Liver (tissue), 3 donors: ENCODE measurements at regions not wholly inside any gene's neighbourhood (a gene's known extent, or its start where the extent isn't known, plus 50 kb on each side); places are given as distances from the start of the nearest gene placed in this dataset.

Experiments
- CTCF ChIP-seq: fragments of 150-350 bp; IDR thresholded peaks from 2 replicates; pipeline ENCODE4 v1.5.1; 2017; ENCODE audit warnings: improper control_type of control experiment, low read depth, low read length; ENCODE audit not compliant: missing input control
- GABPA ChIP-seq, 2 donors: IDR thresholded peaks in 1 of 2; conservative IDR thresholded peaks in 1 of 2; 2 replicates each; pipeline ENCODE4 v1.6.1; 2016; ENCODE audit warnings: antibody characterized with exemption in 2 of 2, mild to moderate bottlenecking in 1 of 2, moderate library complexity in 1 of 2
- JUND ChIP-seq, 2 donors: IDR thresholded peaks; 2 replicates each; pipeline ENCODE4 v1.6.1; 2016; ENCODE audit warnings: antibody characterized with exemption in 2 of 2
- MAX ChIP-seq: IDR thresholded peaks from 2 replicates; pipeline ENCODE4 v1.6.1; 2016; ENCODE audit warnings: antibody characterized with exemption
- RAD21 ChIP-seq, 2 donors: IDR thresholded peaks; 2 replicates each; pipeline ENCODE4 v1.6.1; 2016; ENCODE audit warnings: antibody characterized with exemption in 2 of 2, mild to moderate bottlenecking in 2 of 2
- RXRA ChIP-seq, 2 donors: IDR thresholded peaks; 2 replicates each; pipeline ENCODE4 v1.6.1; 2017 to 2018; ENCODE audit warnings: antibody characterized with exemption in 2 of 2, mild to moderate bottlenecking in 1 of 2
- SP1 ChIP-seq: IDR thresholded peaks from 2 replicates; pipeline ENCODE4 v1.6.1; 2018; ENCODE audit warnings: antibody characterized with exemption, mild to moderate bottlenecking
- TAF1 ChIP-seq: conservative IDR thresholded peaks from 2 replicates; pipeline ENCODE4 v1.6.1; 2016; ENCODE audit warnings: antibody characterized with exemption, mild to moderate bottlenecking
- YY1 ChIP-seq: IDR thresholded peaks from 2 replicates; pipeline ENCODE4 v1.6.1; 2016; ENCODE audit warnings: antibody characterized with exemption, mild to moderate bottlenecking
- ZBTB33 ChIP-seq: IDR thresholded peaks from 2 replicates; pipeline ENCODE4 v1.6.1; 2016; ENCODE audit warnings: antibody characterized with exemption
- donor health status: healthy.
- donor health status: healthy.

- no peak for TF ChIP-seq CTCF
- TF ChIP-seq RXRA (IDR thresholded peaks at IDR 0.05) = no peak
- no peak for TF ChIP-seq MAX
- TF ChIP-seq JUND (IDR thresholded peaks at IDR 0.05) = no peak
- no peak for TF ChIP-seq GABPA (IDR thresholded peaks at IDR 0.05 in 1 of 2, conservative IDR thresholded peaks at IDR 0.05 in 1 of 2)
- TF ChIP-seq TAF1 = no peak
- TF ChIP-seq ZBTB33 = no peak
- TF ChIP-seq YY1 = no peak
- TF ChIP-seq SP1 = no peak
- no peak for TF ChIP-seq RAD21 (IDR thresholded peaks at IDR 0.05)
These were observed 665.0 kb upstream of the FANCL start for GRCh38 chr2:58906081-58906645.
